ENCODE measurements at regions not wholly inside any gene's neighbourhood (a gene's known extent, or its start where the extent isn't known, plus 50 kb on each side); places are given as distances from the start of the nearest gene placed in this dataset.

GRCh38 chr19:28563964-28564921, 648.7 kb downstream of the UQCRFS1 start:
- CTCF ChIA-PET, result no interaction called here
- H3K27me3 Mint-ChIP-seq (ENCODE audit: unreplicated experiment), result peaks cover 23% of the 10 kb centered on the region
- no peaks in the 10 kb centered on the region for H3K36me3 Mint-ChIP-seq (ENCODE audit: insufficient read depth, unreplicated experiment)
- no TSS peak for BruUV-seq (replicated peaks)
- H3K4me1 Mint-ChIP-seq (ENCODE audit: low read depth, unreplicated experiment), result no peaks in the 10 kb centered on the region
- no peak for DNase-seq
- H3K27ac Mint-ChIP-seq (ENCODE audit: unreplicated experiment), result no peak overlapping the region
- no peak for TF ChIP-seq CTCF (IDR thresholded peaks at IDR 0.05; ENCODE audit: unreplicated experiment)
- intact Hi-C loops (cut with micrococcal nuclease; ENCODE audit: unreplicated experiment), result loop anchor here (2.0 kb wide), 1 partner anchor 69 kb away; no protein-coding TSS in a partner anchor
- H3K9me3 Mint-ChIP-seq (ENCODE audit: low read depth, unreplicated experiment), result peaks cover 3% of the 10 kb centered on the region
- no peak overlapping the region for H3K4me3 Mint-ChIP-seq (ENCODE audit: low read depth, unreplicated experiment)

GRCh38 chr19:28560786-28561185, 652.2 kb downstream of the UQCRFS1 start:
- no peaks in the 10 kb centered on the region for H3K4me1 Mint-ChIP-seq (ENCODE audit: low read depth, unreplicated experiment)
- CTCF ChIA-PET, result no interaction called here
- no peak overlapping the region for H3K4me3 Mint-ChIP-seq (ENCODE audit: low read depth, unreplicated experiment)
- no peak for TF ChIP-seq CTCF (IDR thresholded peaks at IDR 0.05; ENCODE audit: unreplicated experiment)
- peaks cover 3% of the 10 kb centered on the region for H3K9me3 Mint-ChIP-seq (ENCODE audit: low read depth, unreplicated experiment)
- peaks cover 23% of the 10 kb centered on the region for H3K27me3 Mint-ChIP-seq (ENCODE audit: unreplicated experiment)
- intact Hi-C loops (cut with micrococcal nuclease; ENCODE audit: unreplicated experiment), result no loop called here
- H3K27ac Mint-ChIP-seq (ENCODE audit: unreplicated experiment), result no peak overlapping the region
- H3K36me3 Mint-ChIP-seq (ENCODE audit: insufficient read depth, unreplicated experiment), result no peaks in the 10 kb centered on the region
- no TSS peak for BruUV-seq (replicated peaks)
- no peak for DNase-seq

GRCh38 chr19:28558783-28559182, 654.2 kb downstream of the UQCRFS1 start:
- Mint-ChIP-seq H3K9me3 (ENCODE audit: low read depth, unreplicated experiment) (peaks cover 3% of the 10 kb centered on the region), H3K4me1 (ENCODE audit: low read depth, unreplicated experiment) (no peaks in the 10 kb centered on the region), H3K27me3 (ENCODE audit: unreplicated experiment) (peaks cover 15% of the 10 kb centered on the region), H3K27ac (ENCODE audit: unreplicated experiment) (no peak overlapping the region), H3K36me3 (ENCODE audit: insufficient read depth, unreplicated experiment) (no peaks in the 10 kb centered on the region), H3K4me3 (ENCODE audit: low read depth, unreplicated experiment) (no peak overlapping the region)
- intact Hi-C loops (cut with micrococcal nuclease; ENCODE audit: unreplicated experiment), result no loop called here
- CTCF ChIA-PET, result no interaction called here
- no peak for TF ChIP-seq CTCF (IDR thresholded peaks at IDR 0.05; ENCODE audit: unreplicated experiment)
- DNase-seq, result no peak
- BruUV-seq (replicated peaks), result no TSS peak

- no peak overlapping the region for H3K27ac Mint-ChIP-seq (ENCODE audit: unreplicated experiment)
- CTCF ChIA-PET, result no interaction called here
- no TSS peak for BruUV-seq (replicated peaks)
- H3K4me1 Mint-ChIP-seq (ENCODE audit: low read depth, unreplicated experiment), result no peaks in the 10 kb centered on the region
- no peaks in the 10 kb centered on the region for H3K27me3 Mint-ChIP-seq (ENCODE audit: unreplicated experiment)
- no peak for TF ChIP-seq CTCF (IDR thresholded peaks at IDR 0.05; ENCODE audit: unreplicated experiment)
- no peak overlapping the region for H3K4me3 Mint-ChIP-seq (ENCODE audit: low read depth, unreplicated experiment)
- no peak for DNase-seq
- no peaks in the 10 kb centered on the region for H3K36me3 Mint-ChIP-seq (ENCODE audit: insufficient read depth, unreplicated experiment)
- intact Hi-C loops (cut with micrococcal nuclease; ENCODE audit: unreplicated experiment), result no loop called here
- H3K9me3 Mint-ChIP-seq (ENCODE audit: low read depth, unreplicated experiment), result peaks cover 6% of the 10 kb centered on the region
These were observed 656.6 kb downstream of the UQCRFS1 start for GRCh38 chr19:28556371-28556770.

All from Calu3 (cell line).